Fibroblast of skin of right quadriceps (primary cell): ENCODE measurements at regions not wholly inside any gene's neighbourhood (a gene's known extent, or its start where the extent isn't known, plus 50 kb on each side); places are given as distances from the start of the nearest gene placed in this dataset.

Experiments
- DNase-seq: peaks from one replicate; pipeline ENCODE4 v3.0.0-alpha.2; 2013

DNA sequence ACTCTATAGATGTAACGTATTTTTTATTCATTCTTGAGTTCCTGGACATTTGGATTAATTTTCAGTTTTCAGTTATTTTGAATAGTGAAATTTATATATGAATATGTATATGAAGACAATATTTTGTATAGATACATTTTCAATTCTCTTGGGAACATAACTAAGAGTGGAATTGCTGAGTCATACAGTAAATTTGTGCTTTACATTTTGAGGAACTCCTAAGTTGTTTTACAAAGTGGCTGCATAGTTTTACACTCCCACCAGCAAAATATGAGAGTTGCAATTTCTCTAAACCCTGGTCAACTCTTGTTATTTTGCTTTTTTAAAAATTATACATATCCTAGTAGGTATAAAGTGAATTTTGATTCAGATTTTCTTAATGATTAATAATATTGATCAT lies 1838.6 kb upstream of the SEL1L start:
- peak; percentile 19 for DNase-seq

DNA sequence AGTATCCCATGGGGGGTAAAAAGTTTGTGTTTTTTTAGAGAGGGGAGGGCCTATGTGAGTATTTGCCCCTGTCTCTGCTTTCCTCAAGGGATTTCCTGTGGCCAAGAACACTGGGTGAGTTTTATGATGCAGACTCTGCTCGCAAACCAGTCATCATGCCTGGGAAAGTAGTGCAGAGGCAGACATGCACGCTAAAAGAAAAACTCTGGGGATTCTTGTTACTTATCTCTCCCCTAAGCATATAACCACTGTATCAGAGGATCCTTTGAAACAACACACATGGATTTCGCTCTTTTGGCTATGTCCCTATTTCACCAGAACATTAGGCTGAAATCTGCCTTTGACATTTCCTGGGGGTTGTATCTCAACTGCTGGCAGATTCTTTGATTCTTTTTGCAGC lies 1845.8 kb upstream of the SEL1L start:
- peak; percentile 18 for DNase-seq

DNA sequence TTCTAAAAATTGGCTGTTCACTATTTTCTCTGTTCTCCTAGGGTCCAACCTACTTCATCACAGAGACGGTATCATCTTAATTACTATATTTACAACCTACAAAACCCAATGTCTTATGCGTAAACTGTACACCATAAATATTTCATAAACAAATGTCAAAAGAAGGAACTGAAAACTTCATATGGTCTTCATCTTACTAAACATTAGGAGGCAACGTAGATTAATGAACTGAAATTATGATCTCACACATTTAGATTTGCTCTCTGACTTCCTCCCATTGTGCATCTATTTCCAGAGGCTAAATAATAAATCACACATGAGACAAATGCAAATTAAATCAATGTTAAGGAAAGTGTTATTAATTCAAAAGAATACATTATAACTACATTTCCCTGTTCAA lies 1850.6 kb upstream of the SEL1L start:
- no peak for DNase-seq

DNA sequence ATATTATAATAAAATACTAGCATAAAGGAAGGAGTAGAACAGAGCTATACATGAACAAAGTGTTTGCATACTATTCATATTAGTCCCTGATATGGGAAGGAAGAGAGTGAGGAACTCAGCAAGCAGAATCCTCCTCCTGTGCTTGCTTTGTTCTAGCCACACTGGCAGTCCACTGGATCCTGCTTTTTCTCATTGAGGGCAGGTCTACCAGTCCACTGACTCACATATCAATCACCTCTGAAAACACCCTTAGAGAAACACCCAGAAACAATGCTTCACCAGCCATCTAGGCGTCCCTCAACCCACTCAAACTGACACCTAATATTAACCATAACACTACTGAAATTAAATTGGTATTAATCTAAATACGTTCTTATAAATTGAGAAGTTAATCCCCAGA lies 1861.7 kb upstream of the SEL1L start:
- no peak for DNase-seq

DNA sequence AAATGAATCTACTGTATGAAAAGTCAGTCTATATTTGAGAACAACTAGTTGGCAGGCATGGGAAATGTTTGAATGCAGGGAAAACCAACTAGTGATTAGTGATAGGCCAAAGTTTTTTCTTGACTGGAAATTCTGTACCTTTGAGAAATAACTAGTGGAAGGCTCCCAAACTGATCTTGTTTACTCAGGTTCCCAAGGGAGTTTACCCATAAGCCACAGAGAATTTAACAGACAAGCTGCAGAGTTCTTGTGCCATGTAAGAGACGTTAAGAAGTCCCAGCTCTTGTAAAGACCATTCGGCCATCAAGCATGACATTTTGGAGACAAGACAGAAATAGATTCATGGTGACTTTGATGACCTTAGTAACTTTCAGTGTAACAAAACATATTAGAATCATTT lies 1882.8 kb upstream of the SEL1L start:
- DNase-seq, result no peak

DNA sequence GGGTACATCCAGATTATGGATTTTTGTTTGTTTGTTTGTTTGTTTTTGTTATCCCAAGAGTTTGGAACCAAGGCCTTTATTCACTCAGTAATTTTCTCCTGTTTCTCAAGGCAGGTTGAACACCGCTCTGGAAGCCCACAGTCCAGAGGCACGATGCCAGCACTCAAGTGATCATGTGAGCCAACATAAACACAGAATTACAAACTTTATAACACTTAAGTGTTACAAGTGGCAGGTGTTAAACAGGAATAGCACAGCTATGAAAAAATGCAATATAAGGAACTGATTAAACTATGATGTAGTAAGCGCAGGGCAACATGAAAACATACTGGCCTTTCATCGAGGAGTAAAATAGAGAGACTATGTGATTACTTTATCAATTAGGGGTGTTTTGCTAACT lies 1885.8 kb upstream of the SEL1L start:
- no peak for DNase-seq

DNA sequence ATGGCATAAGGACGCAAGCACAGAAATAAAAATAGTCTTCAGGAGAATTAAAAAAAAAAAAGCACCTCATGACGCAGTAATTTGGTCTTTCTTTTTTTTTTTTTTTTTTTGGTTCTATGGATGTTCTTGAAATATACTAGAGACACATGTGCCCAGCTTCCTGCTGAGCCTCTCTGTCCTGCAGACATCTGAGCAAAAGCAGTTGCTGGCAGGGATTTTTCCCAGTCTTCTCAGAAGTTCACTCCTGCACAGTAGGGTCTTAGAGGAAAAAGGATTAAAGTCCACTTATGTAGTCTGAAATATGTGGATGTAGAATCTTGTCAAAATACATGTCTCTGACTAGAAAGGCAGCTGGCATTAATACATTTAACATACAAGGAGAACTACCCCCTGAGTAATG lies 1888.1 kb upstream of the SEL1L start:
- DNase-seq, result no peak

DNA sequence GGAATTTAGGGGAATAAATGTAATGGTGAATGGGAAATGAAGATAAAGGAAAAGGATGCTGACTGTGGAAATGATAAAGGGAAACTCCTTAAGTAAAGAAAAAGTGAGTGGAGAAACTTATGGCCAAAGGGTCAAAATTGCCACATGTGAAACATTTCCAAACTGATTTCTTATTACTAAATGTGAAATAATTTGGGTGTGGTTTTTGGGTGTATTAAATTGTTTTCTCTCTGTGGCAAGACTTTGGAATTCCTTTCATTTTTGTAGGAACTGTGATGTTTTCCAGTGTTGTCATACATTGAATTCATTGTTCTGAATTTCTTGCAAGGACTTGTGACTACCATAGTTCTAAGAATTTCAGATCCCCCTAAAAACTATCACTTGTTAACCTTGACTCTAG lies 1891.5 kb upstream of the SEL1L start:
- peak; percentile 77 for DNase-seq

DNA sequence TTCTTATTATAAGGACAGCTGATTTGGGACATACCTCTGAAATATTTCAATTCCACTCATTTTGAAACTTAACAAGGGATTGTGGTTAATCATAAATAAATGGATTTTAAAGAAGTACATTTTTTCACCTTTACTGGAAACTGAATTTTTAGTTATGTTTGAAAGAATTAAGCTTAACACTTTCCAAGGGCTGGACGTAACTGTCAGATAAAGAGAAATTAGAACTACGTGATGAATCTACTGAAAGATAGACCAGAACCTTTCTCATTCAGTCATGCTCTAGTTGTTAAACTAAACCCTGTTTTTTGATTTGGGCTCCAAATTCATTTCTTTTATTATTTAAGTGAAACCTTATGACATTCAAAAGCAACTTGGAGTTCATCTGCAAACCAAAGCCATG lies 1892.1 kb upstream of the SEL1L start:
- peak; percentile 42 for DNase-seq

DNA sequence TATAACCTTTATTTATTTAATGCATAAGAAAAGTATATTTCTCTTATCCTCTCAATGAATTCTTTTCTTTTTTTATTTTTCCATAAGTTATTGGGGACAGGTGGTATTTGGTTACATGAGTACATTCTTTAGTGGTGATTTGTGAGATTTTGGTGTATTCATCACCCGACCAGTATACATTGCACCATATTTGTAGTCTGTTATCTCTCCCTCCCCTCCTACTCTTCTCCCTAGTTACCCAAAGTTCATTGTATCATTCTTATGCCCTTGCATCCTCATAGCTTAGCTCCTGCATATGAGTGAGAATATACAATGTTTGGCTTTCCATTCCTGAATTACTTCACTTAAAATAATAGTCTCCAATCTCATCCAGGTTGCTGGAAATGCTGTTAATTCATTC lies 1900.0 kb upstream of the SEL1L start:
- peak; percentile 16 for DNase-seq

DNA sequence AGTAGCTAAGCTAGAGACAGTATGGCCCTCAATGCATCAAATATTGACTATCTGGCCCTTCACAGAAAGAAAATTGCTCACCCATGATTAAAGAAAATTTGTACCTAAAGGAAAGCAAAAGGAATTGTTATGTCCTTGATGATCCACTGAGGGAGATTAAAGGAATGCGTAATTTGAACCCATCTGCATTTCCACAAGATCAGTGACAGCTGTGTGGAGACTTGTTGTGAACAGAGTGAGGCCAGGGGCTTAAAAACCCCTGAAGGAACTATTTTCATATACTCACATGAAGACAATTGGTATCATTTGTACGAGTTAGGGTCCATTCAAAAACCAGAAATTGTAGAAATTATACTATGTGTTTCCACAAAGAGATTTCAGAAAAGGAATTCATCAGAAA lies 1908.1 kb upstream of the SEL1L start:
- no peak for DNase-seq

DNA sequence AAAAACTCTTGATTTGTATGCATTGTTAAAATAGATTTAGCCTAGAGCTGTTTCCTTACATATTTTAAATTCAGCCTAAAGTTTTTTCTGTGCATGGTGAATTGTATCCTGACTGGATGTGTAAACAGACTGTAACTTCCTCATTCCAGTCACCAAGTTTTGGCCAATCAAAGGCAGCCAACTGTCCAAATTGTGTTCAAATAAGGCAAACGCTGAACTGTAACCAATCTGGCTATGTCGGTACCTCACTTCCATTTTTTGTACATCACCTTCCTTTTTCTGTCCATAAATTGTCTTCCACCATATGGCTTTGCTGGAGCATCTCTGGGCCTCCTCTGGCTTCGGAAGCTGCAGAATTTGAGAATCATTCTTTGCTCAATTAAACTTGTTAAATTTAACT lies 1921.9 kb upstream of the SEL1L start:
- DNase-seq, result no peak

DNA sequence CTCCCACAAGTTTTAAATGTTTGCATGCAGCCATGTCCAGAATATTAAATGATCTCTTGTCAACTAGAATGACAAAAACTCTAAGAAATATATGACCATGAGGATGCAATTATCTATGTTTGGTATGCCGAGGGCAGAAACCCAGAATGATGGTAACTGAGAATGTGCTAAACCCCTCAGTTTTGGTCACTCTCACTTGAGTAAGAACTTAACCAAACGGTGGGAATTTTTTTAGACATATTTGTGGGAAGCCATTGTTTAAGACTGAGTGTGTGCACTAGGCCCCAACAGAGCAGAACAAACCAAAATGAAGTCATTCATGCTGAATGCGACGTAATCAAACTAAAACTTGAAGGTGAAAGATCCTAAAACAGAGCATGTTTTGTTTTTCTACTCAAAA lies 1927.9 kb upstream of the SEL1L start:
- DNase-seq, result peak; percentile 34

DNA sequence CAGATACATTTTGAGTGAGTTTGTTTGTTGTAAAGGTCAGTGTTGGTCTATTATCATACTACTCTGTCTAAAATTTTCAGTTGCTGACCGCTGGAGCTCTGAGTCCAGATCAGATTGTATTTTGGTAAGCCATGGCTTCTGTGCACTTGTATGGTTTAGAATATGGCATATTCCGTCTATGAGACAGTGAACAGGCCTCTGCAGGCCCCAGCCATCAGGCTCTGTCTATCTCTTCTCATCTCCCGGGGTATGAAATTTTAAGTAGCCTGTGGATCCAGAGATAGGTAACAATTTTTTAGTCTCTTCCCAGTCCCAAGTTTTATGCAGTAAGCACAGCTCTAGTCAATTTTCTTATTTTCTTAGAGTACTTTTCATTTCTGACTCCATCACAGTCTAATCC lies 1929.1 kb upstream of the SEL1L start:
- DNase-seq, result no peak

DNA sequence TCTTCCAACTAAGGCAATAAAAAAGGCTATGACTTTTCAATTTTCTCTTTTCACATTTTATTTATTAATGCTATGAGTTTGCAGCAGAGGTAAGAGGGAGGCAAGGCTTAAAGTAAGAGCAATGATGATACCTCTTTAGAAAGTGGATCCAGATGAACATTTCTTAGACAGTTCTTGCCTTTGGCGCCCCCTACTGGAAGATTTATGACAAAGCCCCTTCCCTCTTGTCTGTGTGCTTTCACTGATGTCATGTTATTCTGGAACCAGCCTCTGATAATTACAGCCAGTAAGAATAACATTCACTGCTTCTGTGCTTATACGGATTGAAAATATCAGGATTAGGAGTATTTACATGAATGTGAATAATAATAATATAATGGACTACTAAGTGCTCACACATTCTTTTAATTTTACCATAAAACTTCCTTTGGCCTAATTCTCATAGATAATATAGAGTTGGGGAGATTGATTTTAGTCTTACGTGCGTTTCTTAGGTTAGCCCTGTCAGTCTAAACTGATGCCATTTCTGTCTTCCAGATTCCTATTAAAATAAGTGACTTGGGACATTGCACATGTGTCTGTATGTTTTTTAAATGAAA lies 1929.9 kb upstream of the SEL1L start:
- DNase-seq, result peak; percentile 67

DNA sequence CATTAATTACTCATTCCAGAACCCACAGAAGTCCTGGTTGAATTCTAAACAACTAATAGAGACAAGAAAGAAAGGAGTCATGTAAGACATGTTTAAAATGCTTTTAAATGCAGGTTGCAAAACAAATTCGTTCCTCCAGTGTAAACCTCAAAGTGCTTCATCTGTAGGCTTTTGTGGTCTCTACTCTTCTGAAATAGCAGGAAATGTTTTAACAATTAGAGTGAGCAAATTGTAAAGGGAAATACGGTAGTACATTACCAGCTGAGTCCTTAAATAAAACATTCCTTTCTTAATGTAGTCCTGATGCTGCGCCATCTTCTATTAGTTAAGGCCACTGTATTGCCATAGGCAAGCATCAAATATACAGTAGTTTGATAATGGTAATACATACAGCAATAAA lies 1934.2 kb upstream of the SEL1L start:
- DNase-seq, result peak; percentile 89

DNA sequence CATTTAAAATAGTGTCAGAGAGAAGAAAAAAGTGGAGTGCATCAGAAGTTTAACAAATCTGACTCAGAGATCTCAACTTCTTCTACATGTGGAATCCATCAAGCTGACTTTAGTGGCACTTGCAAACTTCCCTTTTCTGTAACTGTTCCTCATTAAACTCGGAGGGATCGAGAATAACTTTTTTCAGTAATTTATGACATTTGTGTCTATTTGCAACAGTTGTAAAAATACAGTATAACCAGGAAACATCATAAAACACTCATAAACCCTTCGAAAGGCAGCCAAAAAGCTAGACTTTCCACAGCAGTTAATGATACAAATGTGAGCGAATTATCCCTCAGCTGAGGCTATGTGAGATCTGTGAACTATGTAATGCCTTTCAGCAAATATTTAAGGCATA lies 1936.8 kb upstream of the SEL1L start:
- DNase-seq, result peak; percentile 95

DNA sequence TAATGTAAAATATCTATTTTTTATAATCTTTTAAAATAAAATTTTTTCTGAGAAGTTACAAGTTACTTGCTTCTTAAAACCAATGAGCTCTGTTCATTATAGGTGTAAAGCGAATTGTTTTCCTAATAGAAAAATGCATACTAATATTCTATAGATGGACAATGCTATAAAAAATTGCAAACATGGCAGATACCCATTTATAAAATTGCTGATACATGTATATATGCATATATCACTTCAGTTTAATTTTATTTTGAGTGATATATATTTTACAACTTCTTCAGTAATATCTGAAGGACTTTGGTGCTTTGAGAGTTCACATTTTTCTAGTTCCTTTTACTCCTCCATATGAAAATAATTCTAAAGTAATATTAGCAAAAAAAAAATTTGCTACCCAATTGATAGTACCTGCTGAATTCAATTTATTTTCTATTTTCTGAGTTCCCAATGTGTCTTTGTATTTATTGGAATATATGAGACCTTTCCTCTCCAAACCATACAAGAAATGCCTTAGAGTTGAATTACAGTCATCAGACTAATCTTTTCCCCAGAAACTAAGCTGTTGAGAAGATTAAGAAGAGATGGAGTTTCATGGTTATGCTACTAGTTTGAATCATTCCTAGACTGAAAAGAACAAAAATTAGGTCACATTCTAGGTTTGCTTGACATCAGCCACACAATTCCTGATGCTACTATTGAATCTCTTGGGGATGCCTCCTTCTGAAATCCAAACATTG lies 1937.5 kb upstream of the SEL1L start:
- no peak for DNase-seq

DNA sequence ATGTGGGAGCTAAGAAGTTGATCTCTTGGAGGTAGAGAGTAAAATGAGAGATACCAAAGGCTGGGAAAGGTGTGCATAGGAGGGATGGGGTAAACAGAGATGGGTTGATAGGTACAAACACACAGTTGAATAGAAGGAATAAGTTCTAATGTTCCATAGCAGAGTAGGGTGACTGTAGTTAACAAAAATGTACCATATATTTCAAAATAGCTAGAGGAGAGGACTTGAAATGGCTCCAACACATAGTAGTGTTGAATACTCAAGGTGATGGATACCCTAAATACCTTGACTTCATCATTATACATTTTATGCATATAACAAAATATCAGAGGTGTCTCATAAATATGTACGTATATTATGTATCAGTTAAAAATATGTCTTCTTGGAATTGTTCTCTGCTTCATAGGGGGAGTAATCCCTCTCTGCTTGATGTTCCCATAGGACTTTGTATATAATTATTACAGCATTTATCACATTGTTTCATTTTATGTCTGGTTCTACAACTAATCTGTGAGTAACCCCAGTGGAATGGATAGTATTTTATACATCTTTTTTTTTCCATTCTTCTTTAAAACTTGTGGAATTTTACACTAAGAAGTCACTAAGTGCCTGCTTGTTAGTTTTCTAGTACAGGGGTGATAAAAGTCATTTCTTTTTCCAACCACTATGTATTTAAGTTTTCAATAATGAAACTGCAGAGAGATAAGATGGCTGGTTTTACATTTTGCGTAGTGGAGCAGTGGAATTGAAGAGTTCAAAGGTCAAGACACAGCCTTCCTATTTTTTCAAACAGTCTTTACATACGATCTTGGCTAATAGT lies 1940.0 kb upstream of the SEL1L start:
- peak; percentile 86 for DNase-seq

DNA sequence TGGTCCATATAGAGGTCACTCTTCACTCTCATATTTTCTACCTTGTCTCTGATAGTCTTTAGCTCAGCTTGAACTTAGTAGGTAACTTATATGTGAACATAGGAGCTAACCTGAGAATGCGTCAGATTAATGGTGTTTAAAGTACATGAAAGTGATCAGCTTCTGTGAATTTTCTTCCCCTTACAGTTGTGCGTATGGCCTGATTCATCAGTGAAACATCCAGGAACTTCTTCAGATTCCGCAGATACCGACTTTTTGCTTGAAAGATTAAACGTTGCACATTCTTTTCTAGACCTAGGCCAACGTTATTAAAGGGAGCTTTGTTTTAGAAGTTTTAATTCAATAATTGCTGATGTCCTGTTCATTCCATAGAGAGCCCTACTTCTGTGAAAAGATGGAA lies 1945.1 kb upstream of the SEL1L start:
- peak; percentile 29 for DNase-seq

DNA sequence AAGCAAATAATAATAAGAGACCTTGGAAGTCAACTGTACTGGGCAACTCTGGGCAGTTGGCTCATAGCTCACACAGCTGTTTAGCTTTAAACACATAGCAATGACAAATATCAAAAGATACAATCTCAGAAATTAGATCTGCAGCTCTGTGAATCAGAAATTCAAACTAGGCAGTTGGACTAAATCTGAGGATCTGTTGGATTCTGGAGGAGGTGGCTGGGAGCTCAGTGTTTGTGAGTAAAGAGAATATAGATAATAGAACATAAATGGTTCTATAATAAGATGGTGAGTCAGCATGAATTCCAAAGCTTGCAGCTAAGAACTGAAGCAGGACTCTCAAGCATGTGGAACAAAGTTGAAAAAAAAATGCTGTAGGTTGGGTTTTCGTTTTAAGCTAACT lies 1949.4 kb upstream of the SEL1L start:
- DNase-seq, result peak; percentile 76

DNA sequence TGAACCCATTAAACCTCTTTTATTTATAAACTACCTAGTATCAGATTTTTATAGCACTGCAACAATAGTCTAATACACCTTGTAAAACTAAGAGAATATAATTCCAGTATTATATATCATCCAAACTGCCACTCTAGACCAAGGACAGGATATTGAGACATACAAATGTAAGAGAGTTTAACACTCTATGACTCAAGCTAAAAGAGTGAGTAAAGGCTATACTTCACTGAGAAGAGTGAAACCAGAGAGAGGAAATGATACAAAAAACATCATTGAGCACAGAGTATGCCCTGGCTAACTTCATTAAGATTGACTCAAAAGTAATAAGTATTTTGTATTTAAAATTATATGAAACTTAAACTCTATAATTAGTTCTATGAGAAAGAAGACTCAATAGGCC lies 1951.9 kb upstream of the SEL1L start:
- peak; percentile 22 for DNase-seq

DNA sequence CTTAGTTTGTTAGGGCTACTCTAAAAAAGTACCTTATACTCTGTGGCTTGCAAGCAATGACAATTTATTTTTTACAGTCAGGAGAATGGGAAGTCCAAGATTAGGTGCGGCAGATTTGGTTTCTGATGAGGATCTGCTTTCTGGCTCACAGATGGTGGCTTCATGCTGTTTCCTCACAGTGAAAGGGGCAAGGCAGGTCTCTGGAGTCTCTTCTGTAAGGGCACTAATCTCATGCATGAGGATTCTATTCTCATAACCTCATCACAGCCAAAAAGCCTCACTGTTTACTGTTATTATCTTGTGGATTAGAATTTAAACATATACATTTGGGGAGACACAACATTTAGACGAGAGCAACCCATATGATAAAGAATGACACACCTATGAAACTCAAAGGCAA lies 1957.4 kb upstream of the SEL1L start:
- no peak for DNase-seq

DNA sequence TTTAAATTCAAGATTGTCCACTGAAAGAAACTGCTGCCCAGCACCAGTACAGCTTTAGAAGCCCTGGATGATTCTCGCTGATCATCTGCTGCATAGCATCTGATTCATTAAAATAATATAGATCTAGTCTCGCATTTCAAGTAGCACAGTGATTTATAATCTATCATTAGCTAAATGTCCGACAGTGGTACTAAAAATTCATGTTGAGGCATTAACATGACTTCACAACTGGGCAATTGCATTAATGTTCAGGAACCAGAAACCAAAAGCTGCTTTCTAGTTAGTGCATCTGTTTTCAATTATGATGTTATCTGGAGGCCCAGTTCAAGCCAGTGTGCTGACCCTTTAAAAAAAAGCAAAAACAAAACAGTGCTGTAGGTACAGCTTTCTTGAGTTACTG lies 1987.2 kb upstream of the SEL1L start:
- DNase-seq, result peak; percentile 86
